HG03565 (cell line): ENCODE measurements at regions not wholly inside any gene's neighbourhood (a gene's known extent, or its start where the extent isn't known, plus 50 kb on each side); places are given as distances from the start of the nearest gene placed in this dataset.

Experiments
- ATAC-seq: cut with Tn5 transposase; IDR thresholded peaks from one replicate; pipeline ENCODE4 v1.9.1; 2021; ENCODE audit warnings: mild to moderate bottlenecking, moderate library complexity; ENCODE audit not compliant: unreplicated experiment

GRCh38 chr21:19908390-19908789, 1089.8 kb upstream of the NCAM2 start:
- no peak for ATAC-seq

GRCh38 chr21:19914028-19914427, 1084.2 kb upstream of the NCAM2 start:
- no peak for ATAC-seq

DNA sequence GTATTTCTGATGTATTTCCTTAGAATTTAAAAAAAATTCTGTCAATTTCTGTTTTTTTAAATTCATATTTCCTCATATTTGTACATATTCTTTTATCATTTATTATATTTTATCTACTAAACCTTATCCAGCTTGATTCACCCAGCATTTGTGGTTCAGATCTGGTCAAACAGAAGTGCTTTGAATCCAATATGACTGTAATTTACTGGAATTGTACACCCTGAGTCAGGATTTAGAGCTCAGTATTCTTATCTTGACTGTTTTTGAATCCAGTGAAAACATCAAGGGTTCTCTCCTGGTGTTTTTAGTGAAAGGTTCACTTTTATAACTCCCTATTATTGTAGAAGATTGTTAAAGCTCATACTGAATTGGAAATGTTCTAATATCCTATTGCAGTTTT, 1077.0 kb upstream of the NCAM2 start:
- ATAC-seq: no peak

GRCh38 chr21:19922122-19922521, 1076.1 kb upstream of the NCAM2 start:
- no peak for ATAC-seq

DNA sequence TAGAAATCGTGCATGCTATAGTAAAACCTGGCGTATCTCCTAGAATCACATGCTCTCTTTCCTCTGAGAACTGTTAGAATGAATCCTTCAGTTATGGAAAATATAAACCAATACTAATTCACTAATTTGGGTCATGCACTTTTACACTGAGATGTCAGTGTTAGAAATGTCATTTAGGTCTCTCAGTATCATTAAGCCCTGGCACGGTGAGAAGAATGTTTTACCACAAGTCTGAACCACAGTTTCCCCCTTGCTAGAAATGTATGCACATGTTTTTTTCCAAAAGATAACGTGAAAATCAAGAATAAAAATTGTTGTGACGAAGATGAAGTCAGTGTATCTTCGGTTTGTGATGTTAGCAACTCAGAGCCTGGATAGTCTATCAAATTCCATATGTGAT, 1062.7 kb upstream of the NCAM2 start:
- no peak for ATAC-seq

- ATAC-seq: no peak
Measured at GRCh38 chr21:19937619-19938018, 1060.6 kb upstream of the NCAM2 start.

DNA sequence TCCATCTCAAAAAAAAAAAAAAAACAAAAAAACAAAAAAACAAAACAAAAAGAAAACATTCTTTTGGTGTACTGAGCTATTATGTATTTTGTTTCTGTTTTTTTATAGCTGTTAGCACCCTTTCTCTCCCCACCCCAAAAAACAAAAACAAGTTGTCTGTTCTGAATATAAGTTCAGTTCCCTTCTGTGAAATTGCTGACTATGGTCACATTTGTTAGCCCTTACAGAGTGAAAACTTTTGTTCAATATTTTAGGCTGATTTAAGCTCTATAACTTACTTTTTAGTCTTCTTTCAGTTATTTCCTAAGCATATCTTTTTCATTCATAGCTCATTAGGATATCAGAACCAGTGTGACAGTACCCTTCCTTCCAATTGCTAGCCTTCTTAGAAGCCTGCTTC, 1056.6 kb upstream of the NCAM2 start:
- no peak for ATAC-seq

DNA sequence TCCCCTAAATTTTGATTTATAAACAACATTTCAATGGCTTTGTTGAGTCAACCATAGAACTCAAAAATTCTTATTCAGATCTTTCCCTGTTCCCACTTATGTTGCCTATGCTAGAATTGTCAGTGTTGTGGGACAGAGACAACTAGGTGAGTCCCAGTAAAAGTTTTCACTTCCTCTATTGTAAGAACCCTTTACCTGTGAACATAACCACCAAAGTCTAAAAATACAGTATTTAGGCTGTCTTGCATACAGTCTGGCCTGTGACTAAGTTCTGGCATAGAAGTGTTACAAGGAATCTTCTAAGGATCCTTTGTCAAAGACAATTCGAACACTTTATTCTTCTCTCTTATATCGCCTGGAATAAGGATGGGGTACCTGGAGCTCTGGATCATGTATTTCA, 1047.9 kb upstream of the NCAM2 start:
- no peak for ATAC-seq

GRCh38 chr21:19969156-19969555, 1029.1 kb upstream of the NCAM2 start:
- no peak for ATAC-seq

- no peak for ATAC-seq
Measured at GRCh38 chr21:19981938-19982337, 1016.3 kb upstream of the NCAM2 start.

- ATAC-seq: no peak
Measured at GRCh38 chr21:19986396-19986795, 1011.8 kb upstream of the NCAM2 start.

GRCh38 chr21:19987671-19988070, 1010.5 kb upstream of the NCAM2 start:
- no peak for ATAC-seq

GRCh38 chr21:19992540-19992939, 1005.7 kb upstream of the NCAM2 start:
- ATAC-seq: no peak

DNA sequence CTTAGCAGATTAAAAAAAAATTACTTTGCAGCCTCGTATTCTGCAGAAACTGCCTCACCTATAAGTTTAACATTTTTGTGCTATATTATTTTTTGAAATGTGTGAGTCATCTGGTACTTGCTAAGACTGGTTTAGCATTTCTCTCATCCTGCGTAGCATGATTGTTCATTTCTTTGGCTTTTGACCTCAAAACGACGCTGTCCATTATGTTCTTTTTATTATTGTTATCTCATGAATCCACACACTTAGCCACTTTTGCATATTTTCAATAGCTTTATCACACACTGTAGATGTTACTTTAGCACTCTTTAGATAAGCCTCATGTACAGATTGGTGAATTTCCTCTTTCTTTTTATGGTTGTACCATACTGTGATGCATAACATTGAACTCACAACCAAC, 1004.9 kb upstream of the NCAM2 start:
- ATAC-seq: no peak

DNA sequence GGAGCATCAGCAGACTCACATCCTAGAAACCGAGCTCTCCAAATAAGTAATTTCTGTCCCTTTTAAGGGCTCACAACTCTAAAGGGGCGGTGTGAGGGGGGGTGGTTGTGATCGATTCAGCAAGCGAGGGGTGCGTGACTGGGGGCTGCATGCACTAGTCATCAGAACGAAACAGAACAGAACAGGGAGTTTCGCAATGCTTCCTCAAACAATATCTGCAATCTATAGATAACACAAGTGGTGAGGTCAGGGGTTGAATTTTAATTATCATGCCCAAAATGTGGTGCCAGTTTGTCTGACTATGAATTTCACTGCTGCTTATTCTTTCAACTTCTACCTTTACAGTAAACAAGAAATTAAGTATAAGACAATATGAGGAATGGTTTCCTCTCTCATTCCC, 1003.0 kb upstream of the NCAM2 start:
- no peak for ATAC-seq

DNA sequence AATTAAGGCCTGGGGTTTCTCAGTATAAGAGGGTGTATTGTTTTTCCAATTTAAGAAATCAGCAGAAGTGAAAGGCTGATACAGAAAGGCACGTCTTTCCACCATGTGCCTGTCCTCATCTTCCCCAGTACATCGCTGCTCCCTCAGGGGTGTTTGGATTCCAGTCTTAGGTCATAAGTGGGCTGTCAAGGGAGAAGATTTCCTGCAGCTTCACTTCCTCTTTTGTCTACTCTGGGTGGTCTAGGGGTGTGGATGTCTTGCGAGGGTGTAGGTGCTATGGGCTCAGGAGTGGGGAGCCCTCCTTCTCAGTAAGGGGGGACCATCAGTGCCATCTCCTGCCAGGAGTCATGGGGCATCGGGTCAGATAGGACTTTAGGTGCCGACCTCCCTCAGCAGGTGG, 999.8 kb upstream of the NCAM2 start:
- ATAC-seq: no peak

- ATAC-seq: no peak
Measured at GRCh38 chr21:19999369-20000272, 998.6 kb upstream of the NCAM2 start.

DNA sequence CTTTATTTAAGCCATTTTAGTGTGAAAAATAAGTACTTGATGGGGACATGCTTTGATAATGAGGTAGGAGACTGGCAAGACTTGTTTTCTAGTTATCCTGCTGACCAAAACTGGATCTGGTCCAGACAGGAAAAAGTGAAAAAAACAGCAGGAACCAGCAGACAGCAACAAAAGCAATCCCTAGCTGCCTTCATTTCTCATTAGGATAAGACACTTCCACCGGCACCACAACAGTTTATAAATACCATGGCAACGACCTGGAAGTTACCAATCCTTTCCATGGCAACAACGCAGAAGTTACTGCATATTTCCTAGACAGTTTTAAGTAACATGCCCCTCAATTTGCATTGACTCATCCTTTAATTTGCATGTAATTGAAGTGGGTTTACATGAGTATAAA, 993.8 kb upstream of the NCAM2 start:
- no peak for ATAC-seq

DNA sequence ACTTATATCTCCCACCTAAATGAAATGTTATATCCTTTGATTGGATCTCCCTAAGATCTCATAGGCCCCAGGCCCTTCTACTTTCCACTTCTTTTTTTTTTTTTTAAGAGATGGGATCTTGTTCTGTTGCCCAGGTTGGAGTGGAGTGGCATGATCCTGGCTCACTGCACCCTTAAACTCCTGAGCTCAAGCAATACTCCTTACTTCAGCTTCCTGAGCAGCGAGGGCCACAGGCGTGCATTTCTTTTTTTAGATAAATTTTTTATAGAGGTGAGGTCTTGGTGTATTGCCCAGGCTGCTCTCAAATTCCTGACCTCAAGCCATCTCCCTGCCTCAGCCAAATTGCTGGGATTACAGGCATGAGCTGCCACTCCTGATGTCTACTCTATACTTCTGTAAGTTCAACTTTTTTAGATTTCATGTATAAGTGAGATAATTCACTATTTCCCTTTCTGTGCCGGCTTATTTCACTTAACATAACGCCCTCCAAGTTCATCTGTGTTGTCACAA, 987.5 kb upstream of the NCAM2 start:
- ATAC-seq: no peak

DNA sequence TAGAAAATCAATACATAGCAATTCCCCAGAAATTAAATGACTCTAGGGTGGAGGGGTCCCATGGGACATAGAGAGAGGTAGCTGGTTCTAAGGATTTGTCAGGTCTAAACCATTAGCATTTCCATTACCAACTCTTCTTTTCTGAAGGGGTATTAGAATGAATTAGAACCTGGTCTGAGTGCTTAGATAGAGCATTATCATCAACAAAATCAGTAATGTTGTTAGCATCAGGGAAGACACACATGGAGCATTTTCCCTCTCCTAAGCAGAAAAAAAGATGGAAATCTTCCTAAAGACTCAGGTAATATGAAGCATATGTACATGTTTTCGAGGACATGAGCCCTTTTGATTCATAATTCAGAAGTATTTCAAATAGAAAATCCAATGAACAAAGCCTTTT, 984.4 kb upstream of the NCAM2 start:
- ATAC-seq: no peak

- ATAC-seq: no peak
Measured at GRCh38 chr21:20016435-20017005, 981.7 kb upstream of the NCAM2 start.

- no peak for ATAC-seq
Measured at GRCh38 chr21:20020026-20020425, 978.2 kb upstream of the NCAM2 start.
